ENCODE measurements at regions not wholly inside any gene's neighbourhood (a gene's known extent, or its start where the extent isn't known, plus 50 kb on each side); places are given as distances from the start of the nearest gene placed in this dataset.

DNA sequence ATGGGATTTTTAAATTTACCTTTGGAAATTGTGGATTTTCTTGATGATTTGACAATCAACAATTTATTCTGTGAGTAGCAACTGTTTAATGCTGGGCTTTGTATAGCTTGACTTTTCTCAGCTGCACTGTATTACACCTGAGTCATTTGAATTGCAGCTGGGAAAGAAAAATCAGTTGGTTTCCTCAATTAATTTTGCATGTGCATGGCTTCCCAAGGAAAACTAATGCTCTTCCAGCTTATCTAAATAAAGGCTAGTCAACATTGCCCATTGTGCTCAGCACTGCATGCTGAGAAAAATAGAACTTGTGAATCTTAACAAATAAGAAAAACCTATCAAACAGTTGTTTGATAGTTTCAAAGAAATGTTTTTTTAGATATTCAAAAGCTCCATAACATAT is 268.3 kb upstream of the CDH20 start:
- Histone ChIP-seq H3K4me2 (ENCODE audit: low read length) (no peak overlapping the region), H3K27ac (ENCODE audit: low read depth, low read length, poor library complexity, severe bottlenecking) (no peak overlapping the region), H3K9me3 (ENCODE audit: low read length) (no peaks in the 10 kb centered on the region), H3K4me3 (ENCODE audit: low read depth, low read length, poor library complexity, severe bottlenecking) (no peak overlapping the region), H3K27me3 (ENCODE audit: insufficient read depth, low read length) (no peaks in the 10 kb centered on the region), H3K9me2 (ENCODE audit: low read depth, low read length) (no peaks in the 10 kb centered on the region), H3K4me1 (ENCODE audit: insufficient read depth, low read length, severe bottlenecking) (peaks cover 21% of the 10 kb centered on the region), H4K20me1 (ENCODE audit: insufficient read depth, low read length) (no peaks in the 10 kb centered on the region), H3K79me2 (ENCODE audit: insufficient read depth, low read length) (no peaks in the 10 kb centered on the region), H3K36me3 (ENCODE audit: insufficient read depth, low read length) (no peaks in the 10 kb centered on the region), H2AFZ (ENCODE audit: low read length) (no peak overlapping the region), H3F3A (ENCODE audit: insufficient read depth, low read length) (no peaks in the 10 kb centered on the region), H3K9ac (ENCODE audit: low read length) (no peak overlapping the region)
- TF ChIP-seq, protein P1, sequence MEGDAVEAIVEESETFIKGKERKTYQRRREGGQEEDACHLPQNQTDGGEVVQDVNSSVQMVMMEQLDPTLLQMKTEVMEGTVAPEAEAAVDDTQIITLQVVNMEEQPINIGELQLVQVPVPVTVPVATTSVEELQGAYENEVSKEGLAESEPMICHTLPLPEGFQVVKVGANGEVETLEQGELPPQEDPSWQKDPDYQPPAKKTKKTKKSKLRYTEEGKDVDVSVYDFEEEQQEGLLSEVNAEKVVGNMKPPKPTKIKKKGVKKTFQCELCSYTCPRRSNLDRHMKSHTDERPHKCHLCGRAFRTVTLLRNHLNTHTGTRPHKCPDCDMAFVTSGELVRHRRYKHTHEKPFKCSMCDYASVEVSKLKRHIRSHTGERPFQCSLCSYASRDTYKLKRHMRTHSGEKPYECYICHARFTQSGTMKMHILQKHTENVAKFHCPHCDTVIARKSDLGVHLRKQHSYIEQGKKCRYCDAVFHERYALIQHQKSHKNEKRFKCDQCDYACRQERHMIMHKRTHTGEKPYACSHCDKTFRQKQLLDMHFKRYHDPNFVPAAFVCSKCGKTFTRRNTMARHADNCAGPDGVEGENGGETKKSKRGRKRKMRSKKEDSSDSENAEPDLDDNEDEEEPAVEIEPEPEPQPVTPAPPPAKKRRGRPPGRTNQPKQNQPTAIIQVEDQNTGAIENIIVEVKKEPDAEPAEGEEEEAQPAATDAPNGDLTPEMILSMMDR (IDR thresholded peaks at IDR 0.05; ENCODE audit: low read length), result no peak
- no peak for TF ChIP-seq EZH2 (IDR thresholded peaks at IDR 0.05; ENCODE audit: borderline replicate concordance, low read length)

DNA sequence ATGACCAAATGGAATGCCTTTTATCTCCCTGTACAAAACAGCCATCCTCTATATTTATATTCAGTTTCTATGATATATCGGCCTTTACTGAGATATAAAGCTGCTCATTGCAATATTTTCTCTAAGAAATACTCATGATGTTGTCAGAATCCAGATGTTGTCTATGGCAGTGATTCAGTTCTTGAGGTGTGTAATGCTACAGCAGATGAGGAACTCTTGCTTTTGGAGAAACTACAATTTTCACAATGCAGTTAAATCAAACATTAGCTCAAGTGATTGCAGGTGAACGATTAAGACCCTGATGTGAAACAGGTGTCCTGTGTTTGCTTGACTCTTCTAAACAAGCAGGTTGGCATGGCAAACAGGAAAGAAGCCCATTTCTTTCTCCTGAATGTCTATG is 256.2 kb upstream of the CDH20 start:
- Histone ChIP-seq H3K27me3 (ENCODE audit: insufficient read depth, low read length) (no peaks in the 10 kb centered on the region), H3K9ac (ENCODE audit: low read length) (no peak overlapping the region), H3K4me2 (ENCODE audit: low read length) (no peak overlapping the region), H3K27ac (ENCODE audit: low read depth, low read length, poor library complexity, severe bottlenecking) (no peak overlapping the region), H3K4me1 (ENCODE audit: insufficient read depth, low read length, severe bottlenecking) (peaks cover 3% of the 10 kb centered on the region), H3K9me2 (ENCODE audit: low read depth, low read length) (no peaks in the 10 kb centered on the region), H3K9me3 (ENCODE audit: low read length) (no peaks in the 10 kb centered on the region), H3F3A (ENCODE audit: insufficient read depth, low read length) (no peaks in the 10 kb centered on the region), H3K79me2 (ENCODE audit: insufficient read depth, low read length) (no peaks in the 10 kb centered on the region), H4K20me1 (ENCODE audit: insufficient read depth, low read length) (no peaks in the 10 kb centered on the region), H3K4me3 (ENCODE audit: low read depth, low read length, poor library complexity, severe bottlenecking) (no peak overlapping the region), H3K36me3 (ENCODE audit: insufficient read depth, low read length) (no peaks in the 10 kb centered on the region), H2AFZ (ENCODE audit: low read length) (no peak overlapping the region)
- no peak for TF ChIP-seq EZH2 (IDR thresholded peaks at IDR 0.05; ENCODE audit: borderline replicate concordance, low read length)

DNA sequence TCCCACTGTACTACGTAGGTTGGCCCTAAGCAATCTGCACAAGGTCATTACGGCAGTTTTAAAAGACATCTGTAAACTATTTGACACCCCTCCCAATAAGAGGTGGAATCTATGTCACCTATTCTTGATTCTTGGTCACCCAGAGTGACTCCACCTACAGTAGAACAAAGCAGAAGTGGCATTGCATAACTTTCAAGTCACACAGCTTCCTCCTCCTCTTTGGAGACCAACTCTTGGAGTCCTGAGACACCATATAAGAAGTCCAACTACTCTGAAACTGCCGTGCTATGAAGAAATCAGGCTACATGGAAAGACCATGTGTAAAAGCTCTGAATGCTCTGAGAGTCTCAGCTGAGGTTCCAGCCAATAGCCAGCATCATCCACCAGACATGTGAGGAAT is 253.5 kb upstream of the CDH20 start:
- Histone ChIP-seq H3K4me3 (ENCODE audit: low read depth, low read length, poor library complexity, severe bottlenecking) (no peak overlapping the region), H4K20me1 (ENCODE audit: insufficient read depth, low read length) (no peaks in the 10 kb centered on the region), H3K4me2 (ENCODE audit: low read length) (no peak overlapping the region), H2AFZ (ENCODE audit: low read length) (no peak overlapping the region), H3K9me2 (ENCODE audit: low read depth, low read length) (no peaks in the 10 kb centered on the region), H3K79me2 (ENCODE audit: insufficient read depth, low read length) (no peaks in the 10 kb centered on the region), H3K36me3 (ENCODE audit: insufficient read depth, low read length) (no peaks in the 10 kb centered on the region), H3K4me1 (ENCODE audit: insufficient read depth, low read length, severe bottlenecking) (no peaks in the 10 kb centered on the region), H3K9ac (ENCODE audit: low read length) (no peak overlapping the region), H3F3A (ENCODE audit: insufficient read depth, low read length) (no peaks in the 10 kb centered on the region), H3K27me3 (ENCODE audit: insufficient read depth, low read length) (no peaks in the 10 kb centered on the region), H3K9me3 (ENCODE audit: low read length) (no peaks in the 10 kb centered on the region), H3K27ac (ENCODE audit: low read depth, low read length, poor library complexity, severe bottlenecking) (no peak overlapping the region)
- TF ChIP-seq, protein P1 (IDR thresholded peaks at IDR 0.05; ENCODE audit: low read length), result no peak
- TF ChIP-seq EZH2 (IDR thresholded peaks at IDR 0.05; ENCODE audit: borderline replicate concordance, low read length), result no peak

DNA sequence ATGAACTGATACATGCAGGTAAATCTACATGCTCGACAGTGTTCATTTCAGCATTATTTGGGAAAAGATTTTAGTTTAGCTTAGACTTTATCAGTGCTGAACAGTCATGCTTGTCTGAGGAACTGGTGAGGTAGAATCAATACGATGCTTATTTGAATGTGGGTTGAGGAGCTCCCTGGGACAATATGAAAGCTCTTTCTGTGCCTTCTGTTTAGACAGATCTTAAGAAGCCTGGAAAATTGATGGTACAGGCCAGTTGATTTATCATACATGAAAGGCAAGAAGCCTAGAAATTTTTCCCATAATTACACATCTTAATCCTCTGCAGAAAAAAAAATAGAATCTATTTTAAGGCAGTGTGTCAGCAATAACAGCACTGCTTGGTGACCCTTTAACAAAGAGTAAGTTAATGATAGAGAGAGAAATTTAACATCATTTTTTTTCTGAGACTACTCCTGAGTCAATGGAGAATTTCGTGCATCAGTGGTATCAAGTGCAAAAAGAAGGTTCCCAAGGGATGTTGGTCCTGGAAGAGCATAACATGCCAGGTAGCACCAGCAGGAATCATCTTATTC is 252.2 kb upstream of the CDH20 start:
- H4K20me1 ChIP-seq (ENCODE audit: insufficient read depth, low read length), result no peaks in the 10 kb centered on the region

More for the DNA sequence above, 252.2 kb upstream of the CDH20 start:
- Histone ChIP-seq H2AFZ (ENCODE audit: low read length) (no peak overlapping the region), H3K4me1 (ENCODE audit: insufficient read depth, low read length, severe bottlenecking) (no peaks in the 10 kb centered on the region), H3F3A (ENCODE audit: insufficient read depth, low read length) (no peaks in the 10 kb centered on the region), H3K4me2 (ENCODE audit: low read length) (no peak overlapping the region), H3K9me3 (ENCODE audit: low read length) (no peaks in the 10 kb centered on the region), H3K4me3 (ENCODE audit: low read depth, low read length, poor library complexity, severe bottlenecking) (no peak overlapping the region), H3K9ac (ENCODE audit: low read length) (no peak overlapping the region), H3K9me2 (ENCODE audit: low read depth, low read length) (no peaks in the 10 kb centered on the region), H3K79me2 (ENCODE audit: insufficient read depth, low read length) (no peaks in the 10 kb centered on the region), H3K27me3 (ENCODE audit: insufficient read depth, low read length) (no peaks in the 10 kb centered on the region), H3K36me3 (ENCODE audit: insufficient read depth, low read length) (no peaks in the 10 kb centered on the region), H3K27ac (ENCODE audit: low read depth, low read length, poor library complexity, severe bottlenecking) (no peak overlapping the region)
- TF ChIP-seq EZH2 (IDR thresholded peaks at IDR 0.05; ENCODE audit: borderline replicate concordance, low read length), result no peak
- TF ChIP-seq, protein P1 (IDR thresholded peaks at IDR 0.05; ENCODE audit: low read length), result no peak

Data from OCI-LY1 (cell line).